GM23338 (cell line): ENCODE measurements at regions not wholly inside any gene's neighbourhood (a gene's known extent, or its start where the extent isn't known, plus 50 kb on each side); places are given as distances from the start of the nearest gene placed in this dataset.

ENCODE experiments used
- ATAC-seq: fragments of 200-7000 bp; cut with Tn5 transposase; 3 replicates; pipeline ENCODE4 v1.9.1; 2020
- DNase-seq: peaks from one replicate; pipeline ENCODE4 v3.0.0-alpha.2; 2015; ENCODE audit warnings: low spot score
- H2AFZ ChIP-seq: fragments of 200-600 bp; sonication (generic); 2 replicates; pipeline ENCODE4 v1.8.0; 2016; ENCODE audit warnings: antibody characterized with exemption, mild to moderate bottlenecking, moderate library complexity
- H3F3A ChIP-seq: fragments of 200-600 bp; sonication (generic); replicated peaks from 2 replicates; pipeline ENCODE4 v1.8.0; 2017; ENCODE audit warnings: antibody characterized with exemption, mixed run types, low read depth
- H3K27ac ChIP-seq: fragments of 200-600 bp; sonication (generic); 2 replicates; pipeline ENCODE4 v1.6.1; 2016; ENCODE audit warnings: low read depth
- H3K27me3 ChIP-seq: fragments of 200-600 bp; sonication (generic); 2 replicates; pipeline ENCODE4 v1.8.0; 2016; ENCODE audit warnings: mild to moderate bottlenecking, mixed run types, moderate library complexity; ENCODE audit not compliant: insufficient read depth
- H3K36me3 ChIP-seq: fragments of 200-600 bp; sonication (generic); 2 replicates; pipeline ENCODE4 v1.8.0; 2016; ENCODE audit warnings: mild to moderate bottlenecking; ENCODE audit not compliant: insufficient read depth
- H3K4me1 ChIP-seq: fragments of 200-600 bp; sonication (generic); 2 replicates; pipeline ENCODE4 v1.8.0; 2016; ENCODE audit warnings: mild to moderate bottlenecking, moderate library complexity; ENCODE audit not compliant: insufficient read depth
- H3K4me2 ChIP-seq: fragments of 200-600 bp; sonication (generic); 2 replicates; pipeline ENCODE4 v1.7.1; 2017; ENCODE audit warnings: mixed run types
- H3K4me3 ChIP-seq: fragments of 200-600 bp; sonication (generic); 2 replicates; pipeline ENCODE4 v1.6.1; 2016; ENCODE audit warnings: mixed run types
- H3K79me2 ChIP-seq: fragments of 200-600 bp; sonication (generic); replicated peaks from 2 replicates; pipeline ENCODE4 v1.8.0; 2017; ENCODE audit warnings: mild to moderate bottlenecking; ENCODE audit not compliant: insufficient read depth
- H3K9me2 ChIP-seq: fragments of 200-600 bp; sonication (generic); 2 replicates; pipeline ENCODE4 v1.8.0; 2017; ENCODE audit not compliant: insufficient read depth
- H4K20me1 ChIP-seq: fragments of 200-600 bp; sonication (generic); replicated peaks from 2 replicates; pipeline ENCODE4 v1.8.0; 2017; ENCODE audit warnings: mild to moderate bottlenecking; ENCODE audit not compliant: insufficient read depth
- H3K27ac Mint-ChIP-seq: 2 replicates; pipeline ENCODE4 v1.8.0; 2020; ENCODE audit warnings: inconsistent platforms, mild to moderate bottlenecking, moderate library complexity, mixed read lengths
- H3K27me3 Mint-ChIP-seq: 3 replicates; pipeline ENCODE4 v1.8.0; 2022; ENCODE audit warnings: low read depth, mild to moderate bottlenecking, moderate library complexity, mixed read lengths, inconsistent platforms; ENCODE audit not compliant: insufficient read depth, poor library complexity
- H3K36me3 Mint-ChIP-seq: 3 replicates; pipeline ENCODE4 v1.8.0; 2021; ENCODE audit warnings: low read depth, mild to moderate bottlenecking, inconsistent platforms, moderate library complexity, mixed read lengths
- H3K4me1 Mint-ChIP-seq: 3 replicates; pipeline ENCODE4 v1.8.0; 2020; ENCODE audit warnings: mild to moderate bottlenecking, inconsistent platforms, mixed read lengths
- H3K4me3 Mint-ChIP-seq: 3 replicates; pipeline ENCODE4 v1.8.0; 2021; ENCODE audit warnings: moderate library complexity, mild to moderate bottlenecking, inconsistent platforms, mixed read lengths
- H3K9me3 Mint-ChIP-seq: 3 replicates; pipeline ENCODE4 v1.8.0; 2020; ENCODE audit warnings: moderate library complexity, mild to moderate bottlenecking, inconsistent platforms, mixed read lengths
- EZH2 ChIP-seq: fragments of 200-600 bp; sonication (generic); IDR thresholded peaks from one replicate; pipeline ENCODE4 v1.8.0; 2017; ENCODE audit warnings: antibody characterized with exemption, mild to moderate bottlenecking, low read depth; ENCODE audit not compliant: unreplicated experiment
- EZH2phosphoT487 ChIP-seq: fragments of 200-600 bp; sonication (generic); IDR thresholded peaks from one replicate; pipeline ENCODE4 v1.8.1; 2018; ENCODE audit warnings: antibody characterized with exemption; ENCODE audit not compliant: unreplicated experiment
- JUNB ChIP-seq: IDR thresholded peaks from one replicate; pipeline ENCODE4 v1.6.1; 2016; ENCODE audit warnings: antibody characterized with exemption; ENCODE audit not compliant: unreplicated experiment
- NANOG ChIP-seq: IDR thresholded peaks from 2 replicates; pipeline ENCODE4 v1.6.1; 2016; ENCODE audit warnings: antibody characterized with exemption, borderline replicate concordance
- POLR2AphosphoS5 ChIP-seq: IDR thresholded peaks from 2 replicates; pipeline ENCODE4 v1.6.1; 2016; ENCODE audit warnings: antibody characterized with exemption, low read depth
- STAT1 ChIP-seq: IDR thresholded peaks from one replicate; pipeline ENCODE4 v1.6.1; 2016; ENCODE audit warnings: antibody characterized with exemption; ENCODE audit not compliant: unreplicated experiment
- ZNF114 ChIP-seq: fragments of 250-450 bp; sonication (Bioruptor Pico); IDR thresholded peaks from 2 replicates; pipeline ENCODE4 v1.5.0; 2020; ENCODE audit warnings: mild to moderate bottlenecking, moderate library complexity
- ZNF331 ChIP-seq: fragments of 250-450 bp; sonication (Bioruptor Pico); IDR thresholded peaks from 2 replicates; pipeline ENCODE4 v1.5.0; 2020; ENCODE audit warnings: low read depth, mild to moderate bottlenecking, moderate library complexity
- ZNF462 ChIP-seq: fragments of 250-450 bp; sonication (Bioruptor Pico); IDR thresholded peaks from 2 replicates; pipeline ENCODE4 v1.5.0; 2020; ENCODE audit warnings: mild to moderate bottlenecking, moderate library complexity
- TF ChIP-seq, protein P1 (sequence below): IDR thresholded peaks from one replicate; pipeline ENCODE4 v1.6.1; 2018; ENCODE audit warnings: antibody characterized with exemption; ENCODE audit not compliant: unreplicated experiment
- TF ChIP-seq, protein P2 (sequence below): IDR thresholded peaks from 2 replicates; pipeline ENCODE4 v1.6.1; 2016; ENCODE audit warnings: antibody characterized with exemption

GRCh38 chr20:6411651-6412050, 288.8 kb upstream of the FERMT1 start (continued):
- TF ChIP-seq ZNF462 (no peak), ZNF114 (CRISPR knock-in tag) (no peak), EZH2phosphoT487 (no peak), NANOG (no peak), STAT1 (no peak), POLR2AphosphoS5 (no peak)
- TF ChIP-seq, protein P1, sequence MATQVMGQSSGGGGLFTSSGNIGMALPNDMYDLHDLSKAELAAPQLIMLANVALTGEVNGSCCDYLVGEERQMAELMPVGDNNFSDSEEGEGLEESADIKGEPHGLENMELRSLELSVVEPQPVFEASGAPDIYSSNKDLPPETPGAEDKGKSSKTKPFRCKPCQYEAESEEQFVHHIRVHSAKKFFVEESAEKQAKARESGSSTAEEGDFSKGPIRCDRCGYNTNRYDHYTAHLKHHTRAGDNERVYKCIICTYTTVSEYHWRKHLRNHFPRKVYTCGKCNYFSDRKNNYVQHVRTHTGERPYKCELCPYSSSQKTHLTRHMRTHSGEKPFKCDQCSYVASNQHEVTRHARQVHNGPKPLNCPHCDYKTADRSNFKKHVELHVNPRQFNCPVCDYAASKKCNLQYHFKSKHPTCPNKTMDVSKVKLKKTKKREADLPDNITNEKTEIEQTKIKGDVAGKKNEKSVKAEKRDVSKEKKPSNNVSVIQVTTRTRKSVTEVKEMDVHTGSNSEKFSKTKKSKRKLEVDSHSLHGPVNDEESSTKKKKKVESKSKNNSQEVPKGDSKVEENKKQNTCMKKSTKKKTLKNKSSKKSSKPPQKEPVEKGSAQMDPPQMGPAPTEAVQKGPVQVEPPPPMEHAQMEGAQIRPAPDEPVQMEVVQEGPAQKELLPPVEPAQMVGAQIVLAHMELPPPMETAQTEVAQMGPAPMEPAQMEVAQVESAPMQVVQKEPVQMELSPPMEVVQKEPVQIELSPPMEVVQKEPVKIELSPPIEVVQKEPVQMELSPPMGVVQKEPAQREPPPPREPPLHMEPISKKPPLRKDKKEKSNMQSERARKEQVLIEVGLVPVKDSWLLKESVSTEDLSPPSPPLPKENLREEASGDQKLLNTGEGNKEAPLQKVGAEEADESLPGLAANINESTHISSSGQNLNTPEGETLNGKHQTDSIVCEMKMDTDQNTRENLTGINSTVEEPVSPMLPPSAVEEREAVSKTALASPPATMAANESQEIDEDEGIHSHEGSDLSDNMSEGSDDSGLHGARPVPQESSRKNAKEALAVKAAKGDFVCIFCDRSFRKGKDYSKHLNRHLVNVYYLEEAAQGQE, result no peak

DNA sequence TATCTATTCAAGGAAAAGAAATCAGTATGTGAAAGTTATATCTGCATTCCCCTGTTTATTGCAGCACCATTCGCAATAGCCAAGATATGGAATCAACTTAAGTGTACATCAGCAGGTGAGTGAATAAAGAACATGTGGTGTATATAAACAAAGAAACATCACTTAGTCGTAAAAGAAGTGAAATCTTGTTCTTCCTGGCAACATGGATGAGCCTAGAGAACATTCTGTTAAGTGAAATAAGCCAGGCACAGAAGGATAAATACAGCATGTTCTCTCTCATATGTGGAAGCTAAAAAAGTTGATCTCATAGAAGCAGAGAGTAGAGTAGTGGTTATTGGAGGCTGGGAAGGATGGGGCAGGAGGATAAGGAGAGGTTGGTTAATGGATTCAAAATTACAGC, 287.9 kb upstream of the FERMT1 start:
- H3K9me3 Mint-ChIP-seq, result no peaks in the 10 kb centered on the region; the same call in 2 of the 3 replicates
- no peaks in the 10 kb centered on the region for H3K36me3 ChIP-seq
- no peaks in the 10 kb centered on the region for H3K4me1 Mint-ChIP-seq
- H3K27me3 Mint-ChIP-seq, result no peaks in the 10 kb centered on the region
- H3K4me2 ChIP-seq, result no peak overlapping the region
- no peak overlapping the region for H3K27ac Mint-ChIP-seq
- no peak overlapping the region for H3K4me3 ChIP-seq
- no peaks in the 10 kb centered on the region for H3K27me3 ChIP-seq
- no peaks in the 10 kb centered on the region for H3F3A ChIP-seq
- no peak overlapping the region for H3K4me3 Mint-ChIP-seq
- no peaks in the 10 kb centered on the region for H3K4me1 ChIP-seq
- H3K9me2 ChIP-seq, result no peaks in the 10 kb centered on the region
- no peak for ATAC-seq
- H3K36me3 Mint-ChIP-seq, result no peaks in the 10 kb centered on the region
- H2AFZ ChIP-seq, result no peak overlapping the region
- no peak overlapping the region for H3K27ac ChIP-seq
- no peaks in the 10 kb centered on the region for H4K20me1 ChIP-seq
- no peak for DNase-seq
- H3K79me2 ChIP-seq, result no peaks in the 10 kb centered on the region
- no peak for TF ChIP-seq JUNB
- TF ChIP-seq, protein P1, result no peak
- TF ChIP-seq NANOG, result no peak
- TF ChIP-seq STAT1, result no peak
- TF ChIP-seq ZNF114 (CRISPR knock-in tag), result no peak
- TF ChIP-seq, protein P2, sequence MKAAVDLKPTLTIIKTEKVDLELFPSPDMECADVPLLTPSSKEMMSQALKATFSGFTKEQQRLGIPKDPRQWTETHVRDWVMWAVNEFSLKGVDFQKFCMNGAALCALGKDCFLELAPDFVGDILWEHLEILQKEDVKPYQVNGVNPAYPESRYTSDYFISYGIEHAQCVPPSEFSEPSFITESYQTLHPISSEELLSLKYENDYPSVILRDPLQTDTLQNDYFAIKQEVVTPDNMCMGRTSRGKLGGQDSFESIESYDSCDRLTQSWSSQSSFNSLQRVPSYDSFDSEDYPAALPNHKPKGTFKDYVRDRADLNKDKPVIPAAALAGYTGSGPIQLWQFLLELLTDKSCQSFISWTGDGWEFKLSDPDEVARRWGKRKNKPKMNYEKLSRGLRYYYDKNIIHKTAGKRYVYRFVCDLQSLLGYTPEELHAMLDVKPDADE, result no peak
- no peak for TF ChIP-seq POLR2AphosphoS5
- no peak for TF ChIP-seq EZH2phosphoT487
- no peak for TF ChIP-seq EZH2
- TF ChIP-seq ZNF331, result no peak
